ENCODE measurements at regions not wholly inside any gene's neighbourhood (a gene's known extent, or its start where the extent isn't known, plus 50 kb on each side); places are given as distances from the start of the nearest gene placed in this dataset.

DNA sequence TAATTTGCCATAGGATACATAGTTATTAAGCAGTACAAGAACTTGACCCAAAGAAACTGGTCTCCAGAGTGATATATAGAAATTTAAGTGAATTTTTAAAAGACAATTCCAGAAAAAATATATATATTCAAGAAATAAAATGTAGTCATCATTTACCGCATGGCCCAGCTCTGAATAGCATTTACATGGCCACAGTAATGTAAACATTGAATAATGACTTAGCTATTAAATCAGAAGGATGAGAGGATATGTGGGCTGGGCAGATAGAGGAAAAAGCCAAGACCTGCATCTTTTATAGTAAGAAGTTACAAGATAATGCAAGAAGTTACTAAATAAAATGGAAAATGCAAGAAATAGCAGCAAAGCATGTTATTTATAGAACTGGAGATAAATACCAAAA, 405.2 kb upstream of the WWC1 start:
- peaks cover 2% of the 10 kb centered on the region; the same call in 1 of the 2 replicates for H3K4me1 ChIP-seq (ENCODE audit: control insufficient read depth, insufficient read depth, low read length)
- no peaks in the 10 kb centered on the region for H3K27me3 ChIP-seq (ENCODE audit: control insufficient read depth, insufficient read depth, low read length)
- no peaks in the 10 kb centered on the region for H3K9me3 ChIP-seq (ENCODE audit: control insufficient read depth, insufficient read depth, low read length)
- H3K4me3 ChIP-seq (ENCODE audit: low read length), result no peak overlapping the region
- H3K36me3 ChIP-seq (ENCODE audit: control insufficient read depth, insufficient read depth, low read length), result no peaks in the 10 kb centered on the region
- no CpG with 5 or more reads among the region's 1 CpG for WGBS (ENCODE audit: insufficient coverage, insufficient read length)
- no peak overlapping the region for H3K27ac ChIP-seq (ENCODE audit: low read length)
- no peak for DNase-seq (ENCODE audit: low read depth, low spot score)

DNA sequence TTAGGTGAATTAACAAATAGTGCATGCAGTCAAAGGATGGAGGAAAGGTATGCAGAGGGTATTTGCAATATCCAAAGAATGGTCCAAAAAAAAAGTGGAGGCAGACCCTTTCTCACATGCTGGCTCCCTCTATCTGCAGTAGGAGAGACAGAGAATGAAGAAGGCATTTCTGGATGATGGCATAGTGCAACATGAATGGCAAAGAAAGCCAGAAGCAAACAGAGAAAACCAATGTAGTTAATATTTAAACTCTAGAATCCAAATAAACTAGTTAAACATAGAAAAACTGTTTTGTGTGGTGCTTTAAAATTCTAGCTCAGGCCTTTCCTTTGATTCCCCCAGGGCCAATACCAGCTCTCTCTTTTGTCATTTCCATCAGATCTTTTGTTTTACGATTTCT, 403.1 kb upstream of the WWC1 start:
- Histone ChIP-seq H3K27me3 (ENCODE audit: control insufficient read depth, insufficient read depth, low read length) (no peaks in the 10 kb centered on the region), H3K4me3 (ENCODE audit: low read length) (no peak overlapping the region), H3K4me1 (ENCODE audit: control insufficient read depth, insufficient read depth, low read length) (peaks cover 2% of the 10 kb centered on the region; the same call in 1 of the 2 replicates), H3K27ac (ENCODE audit: low read length) (no peak overlapping the region), H3K36me3 (ENCODE audit: control insufficient read depth, insufficient read depth, low read length) (no peaks in the 10 kb centered on the region), H3K9me3 (ENCODE audit: control insufficient read depth, insufficient read depth, low read length) (no peaks in the 10 kb centered on the region)
- DNase-seq (ENCODE audit: low read depth, low spot score), result no peak
- no CpG with 5 or more reads among the region's 1 CpG for WGBS (ENCODE audit: insufficient coverage, insufficient read length)

- Histone ChIP-seq H3K4me1 (ENCODE audit: control insufficient read depth, insufficient read depth, low read length) (peaks cover 2% of the 10 kb centered on the region; the same call in 1 of the 2 replicates), H3K4me3 (ENCODE audit: low read length) (no peak overlapping the region), H3K27ac (ENCODE audit: low read length) (no peak overlapping the region), H3K9me3 (ENCODE audit: control insufficient read depth, insufficient read depth, low read length) (no peaks in the 10 kb centered on the region), H3K27me3 (ENCODE audit: control insufficient read depth, insufficient read depth, low read length) (no peaks in the 10 kb centered on the region), H3K36me3 (ENCODE audit: control insufficient read depth, insufficient read depth, low read length) (no peaks in the 10 kb centered on the region)
- DNase-seq (ENCODE audit: low read depth, low spot score), result no peak
- WGBS (ENCODE audit: insufficient coverage, insufficient read length), result no CpG with 5 or more reads among the region's 9 CpGs
These were observed 402.2 kb upstream of the WWC1 start for GRCh38 chr5:167889276-167889675.

GRCh38 chr5:167892352-167893115, 398.9 kb upstream of the WWC1 start:
- DNase-seq (ENCODE audit: low read depth, low spot score), result no peak
- H3K9me3 ChIP-seq (ENCODE audit: control insufficient read depth, insufficient read depth, low read length), result no peaks in the 10 kb centered on the region
- peaks cover 2% of the 10 kb centered on the region; the same call in 1 of the 2 replicates for H3K4me1 ChIP-seq (ENCODE audit: control insufficient read depth, insufficient read depth, low read length)
- no peak overlapping the region for H3K4me3 ChIP-seq (ENCODE audit: low read length)
- H3K36me3 ChIP-seq (ENCODE audit: control insufficient read depth, insufficient read depth, low read length), result no peaks in the 10 kb centered on the region
- H3K27me3 ChIP-seq (ENCODE audit: control insufficient read depth, insufficient read depth, low read length), result no peaks in the 10 kb centered on the region
- H3K27ac ChIP-seq (ENCODE audit: low read length), result no peak overlapping the region
- WGBS (ENCODE audit: insufficient coverage, insufficient read length), result no CpG with 5 or more reads among the region's 3 CpGs

- H3K27ac ChIP-seq (ENCODE audit: low read length), result no peak overlapping the region
- H3K36me3 ChIP-seq (ENCODE audit: control insufficient read depth, insufficient read depth, low read length), result no peaks in the 10 kb centered on the region
- H3K4me1 ChIP-seq (ENCODE audit: control insufficient read depth, insufficient read depth, low read length), result peaks cover 3% of the 10 kb centered on the region; the same call in 1 of the 2 replicates
- no CpG with 5 or more reads among the region's 7 CpGs for WGBS (ENCODE audit: insufficient coverage, insufficient read length)
- no peaks in the 10 kb centered on the region for H3K9me3 ChIP-seq (ENCODE audit: control insufficient read depth, insufficient read depth, low read length)
- DNase-seq (ENCODE audit: low read depth, low spot score), result no peak
- H3K27me3 ChIP-seq (ENCODE audit: control insufficient read depth, insufficient read depth, low read length), result no peaks in the 10 kb centered on the region
- H3K4me3 ChIP-seq (ENCODE audit: low read length), result no peak overlapping the region
These were observed 398.2 kb upstream of the WWC1 start for GRCh38 chr5:167893271-167893670.

DNA sequence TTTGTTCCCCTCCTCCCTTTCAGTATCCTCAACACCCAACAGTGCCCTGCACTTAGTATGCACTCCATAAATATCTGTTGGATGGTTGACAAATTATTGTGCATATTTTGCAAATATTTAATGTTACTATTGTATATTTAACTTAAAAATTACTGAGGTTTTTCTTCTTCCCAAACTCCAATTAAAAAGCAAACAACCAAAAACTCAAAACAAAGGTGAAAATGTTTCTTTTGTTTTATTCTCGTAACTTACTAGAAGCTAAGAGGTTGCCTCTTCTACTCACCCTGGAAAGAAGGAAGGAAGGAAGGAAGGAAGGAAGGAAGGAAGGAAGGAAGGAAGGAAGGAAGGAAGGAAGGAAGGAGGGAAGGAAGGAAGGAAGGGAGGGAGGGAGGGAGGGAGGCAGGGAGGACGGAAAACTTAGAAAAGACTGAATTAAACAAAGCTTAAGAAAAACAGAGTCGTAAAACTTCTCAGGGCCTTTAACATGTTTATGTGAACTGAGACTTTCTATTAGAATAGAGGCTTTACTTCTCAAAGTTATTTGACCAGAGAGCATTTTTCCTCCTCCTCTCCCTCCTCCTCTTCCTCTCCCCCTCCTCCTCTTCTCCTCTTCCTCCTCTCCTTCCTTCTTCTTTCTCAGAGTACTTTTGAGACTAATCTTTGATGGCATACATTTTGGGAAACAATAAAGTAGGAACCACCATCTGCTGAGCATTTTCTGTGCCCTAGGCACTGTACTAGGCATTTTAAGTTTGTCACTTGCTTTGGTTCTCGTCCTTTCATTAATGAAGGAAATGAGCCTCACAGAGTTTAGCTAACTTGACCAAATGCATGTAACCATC, 396.6 kb upstream of the WWC1 start:
- Histone ChIP-seq H3K27ac (ENCODE audit: low read length) (no peak overlapping the region), H3K27me3 (ENCODE audit: control insufficient read depth, insufficient read depth, low read length) (no peaks in the 10 kb centered on the region), H3K4me3 (ENCODE audit: low read length) (no peak overlapping the region), H3K4me1 (ENCODE audit: control insufficient read depth, insufficient read depth, low read length) (peaks cover 8% of the 10 kb centered on the region; the same call in 1 of the 2 replicates), H3K36me3 (ENCODE audit: control insufficient read depth, insufficient read depth, low read length) (no peaks in the 10 kb centered on the region), H3K9me3 (ENCODE audit: control insufficient read depth, insufficient read depth, low read length) (no peaks in the 10 kb centered on the region)
- no CpG with 5 or more reads among the region's 4 CpGs for WGBS (ENCODE audit: insufficient coverage, insufficient read length)
- DNase-seq (ENCODE audit: low read depth, low spot score), result no peak

DNA sequence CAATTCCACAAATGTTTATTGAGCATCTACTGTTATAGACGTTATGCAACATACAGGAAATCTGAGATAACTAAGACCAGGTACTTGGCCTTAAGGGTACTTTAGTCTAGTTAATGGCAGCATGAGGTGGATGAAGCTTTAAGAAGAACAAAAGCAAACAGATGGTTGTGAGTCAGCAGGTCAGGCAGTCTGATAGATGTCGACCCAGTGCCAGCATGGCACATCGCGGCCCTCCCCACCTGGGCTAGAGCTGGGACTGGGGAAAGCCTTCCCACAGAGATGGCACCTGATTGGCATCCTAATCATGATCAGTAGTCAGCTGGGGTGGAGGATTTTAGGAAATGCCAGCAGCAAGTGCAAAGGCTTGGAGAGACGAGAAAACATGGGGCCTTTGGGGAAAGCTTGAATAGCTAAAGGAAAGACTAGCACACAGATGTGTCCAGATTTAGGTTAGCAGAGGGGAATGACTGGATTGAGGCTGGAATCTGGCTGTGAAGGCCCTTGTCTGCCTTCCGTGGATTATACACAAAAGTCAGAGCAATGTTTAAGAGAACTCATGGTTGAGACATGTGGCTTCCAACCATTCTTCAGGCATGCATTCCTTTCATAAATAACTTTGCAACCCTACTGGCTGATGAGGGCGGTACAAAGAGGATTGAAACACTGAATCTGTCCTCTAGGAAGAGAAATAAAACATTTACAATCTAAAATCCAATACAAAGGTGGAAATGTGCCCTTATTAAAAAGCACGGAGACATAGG, 395.4 kb upstream of the WWC1 start:
- Histone ChIP-seq H3K4me3 (ENCODE audit: low read length) (no peak overlapping the region), H3K27me3 (ENCODE audit: control insufficient read depth, insufficient read depth, low read length) (no peaks in the 10 kb centered on the region), H3K4me1 (ENCODE audit: control insufficient read depth, insufficient read depth, low read length) (peaks cover 8% of the 10 kb centered on the region; the same call in 1 of the 2 replicates), H3K36me3 (ENCODE audit: control insufficient read depth, insufficient read depth, low read length) (no peaks in the 10 kb centered on the region), H3K27ac (ENCODE audit: low read length) (no peak overlapping the region), H3K9me3 (ENCODE audit: control insufficient read depth, insufficient read depth, low read length) (no peaks in the 10 kb centered on the region)
- DNase-seq (ENCODE audit: low read depth, low spot score), result no peak
- no CpG with 5 or more reads among the region's 8 CpGs for WGBS (ENCODE audit: insufficient coverage, insufficient read length)

- no CpG with 5 or more reads among the region's 10 CpGs for WGBS (ENCODE audit: insufficient coverage, insufficient read length)
- H3K9me3 ChIP-seq (ENCODE audit: control insufficient read depth, insufficient read depth, low read length), result no peaks in the 10 kb centered on the region
- H3K27ac ChIP-seq (ENCODE audit: low read length), result no peak overlapping the region
- no peaks in the 10 kb centered on the region for H3K36me3 ChIP-seq (ENCODE audit: control insufficient read depth, insufficient read depth, low read length)
- H3K27me3 ChIP-seq (ENCODE audit: control insufficient read depth, insufficient read depth, low read length), result no peaks in the 10 kb centered on the region
- no peak overlapping the region for H3K4me3 ChIP-seq (ENCODE audit: low read length)
- peaks cover 8% of the 10 kb centered on the region; the same call in 1 of the 2 replicates for H3K4me1 ChIP-seq (ENCODE audit: control insufficient read depth, insufficient read depth, low read length)
- DNase-seq (ENCODE audit: low read depth, low spot score), result no peak
These were observed 394.6 kb upstream of the WWC1 start for GRCh38 chr5:167896814-167897213.

- Histone ChIP-seq H3K9me3 (ENCODE audit: control insufficient read depth, insufficient read depth, low read length) (no peaks in the 10 kb centered on the region), H3K27me3 (ENCODE audit: control insufficient read depth, insufficient read depth, low read length) (no peaks in the 10 kb centered on the region), H3K4me3 (ENCODE audit: low read length) (no peak overlapping the region), H3K27ac (ENCODE audit: low read length) (no peak overlapping the region), H3K36me3 (ENCODE audit: control insufficient read depth, insufficient read depth, low read length) (no peaks in the 10 kb centered on the region), H3K4me1 (ENCODE audit: control insufficient read depth, insufficient read depth, low read length) (peaks cover 8% of the 10 kb centered on the region; the same call in 1 of the 2 replicates)
- WGBS (ENCODE audit: insufficient coverage, insufficient read length), result no CpG with 5 or more reads among the region's 1 CpG
- DNase-seq (ENCODE audit: low read depth, low spot score), result no peak
These were observed 394.1 kb upstream of the WWC1 start for GRCh38 chr5:167897371-167897770.
